OCI-LY1 (cell line): ENCODE measurements at regions not wholly inside any gene's neighbourhood (a gene's known extent, or its start where the extent isn't known, plus 50 kb on each side); places are given as distances from the start of the nearest gene placed in this dataset.

Experiments used
- CTCF ChIP-seq: fragments of 200-600 bp; sonication (generic), shearing (Covaris generic); IDR thresholded peaks from 2 replicates; pipeline ENCODE4 v1.5.1; 2017; ENCODE audit warnings: mild to moderate bottlenecking, antibody characterized with exemption, low read length, moderate library complexity, mixed read lengths
- EZH2 ChIP-seq: fragments of 200-600 bp; sonication (generic), shearing (Covaris generic); IDR thresholded peaks from 2 replicates; pipeline ENCODE4 v1.8.0; 2017; ENCODE audit warnings: borderline replicate concordance, mixed run types, mild to moderate bottlenecking, antibody characterized with exemption, low read length, moderate library complexity, mixed read lengths

- TF ChIP-seq CTCF (no peak), EZH2 (no peak)
Observed at GRCh38 chr10:92750791-92751533, 61.2 kb downstream of the HHEX start.
